A549 (cell line): ENCODE measurements at regions not wholly inside any gene's neighbourhood (a gene's known extent, or its start where the extent isn't known, plus 50 kb on each side); places are given as distances from the start of the nearest gene placed in this dataset.

Experiments used
- BHLHE40 ChIP-seq: IDR thresholded peaks from 2 replicates; pipeline ENCODE4 v1.6.1; 2012; ENCODE audit warnings: low read depth, low read length, inconsistent platforms
- CHD4 ChIP-seq: fragments of 200-600 bp; sonication (generic); IDR thresholded peaks from 2 replicates; pipeline ENCODE4 v1.6.1; 2016; ENCODE audit warnings: antibody characterized with exemption, mild to moderate bottlenecking, borderline replicate concordance
- HDAC2 ChIP-seq: fragments of 200-600 bp; sonication (generic); IDR thresholded peaks from 2 replicates; pipeline ENCODE4 v1.6.1; 2016
- HOXB5 ChIP-seq: fragments of 250-450 bp; sonication (Bioruptor Pico); IDR thresholded peaks from 2 replicates; pipeline ENCODE4 v1.5.0; 2020; ENCODE audit warnings: mild to moderate bottlenecking, moderate library complexity
- KDM1A ChIP-seq: fragments of 200-600 bp; sonication (generic); IDR thresholded peaks from 2 replicates; pipeline ENCODE4 v1.6.1; 2016; ENCODE audit warnings: low read depth, mild to moderate bottlenecking
- PHF8 ChIP-seq: fragments of 200-600 bp; sonication (generic); IDR thresholded peaks from 2 replicates; pipeline ENCODE4 v1.6.1; 2016; ENCODE audit warnings: low read depth, mild to moderate bottlenecking, antibody characterized with exemption, moderate library complexity, borderline replicate concordance
- POLR2A ChIP-seq: IDR thresholded peaks from 2 replicates; pipeline ENCODE4 v1.6.1; 2012; ENCODE audit warnings: mild to moderate bottlenecking, low read length
- RAD21 ChIP-seq, 2 experiments: fragments of >200 bp in 1 of 2; sonication (Bioruptor Twin) in 1 of 2; formaldehyde crosslinking in 1 of 2; IDR thresholded peaks in 1 of 2; conservative IDR thresholded peaks in 1 of 2; 2 replicates in 1 of 2; 3 replicates in 1 of 2; pipeline ENCODE4 v1.6.1; 2012 to 2018; ENCODE audit warnings: inconsistent platforms in 1 of 2
- SREBF2 ChIP-seq: fragments of 450-650 bp; IDR thresholded peaks from 2 replicates; pipeline ENCODE4 v1.6.1; 2014; ENCODE audit warnings: mild to moderate bottlenecking, moderate library complexity
- TP53 ChIP-seq: fragments of 250-450 bp; sonication (Bioruptor Pico); IDR thresholded peaks from 2 replicates; pipeline ENCODE4 v1.5.0; 2021; ENCODE audit warnings: mild to moderate bottlenecking, moderate library complexity
- TF ChIP-seq, protein P1 (sequence below): fragments of 200-600 bp; sonication (generic); IDR thresholded peaks from 2 replicates; pipeline ENCODE4 v1.6.1; 2016; ENCODE audit warnings: antibody characterized with exemption, mild to moderate bottlenecking, moderate library complexity
- TF ChIP-seq, protein P2 (sequence below): IDR thresholded peaks from 2 replicates; pipeline ENCODE4 v1.6.1; 2012
- TF ChIP-seq, protein P3 (sequence below): fragments of 450-650 bp; IDR thresholded peaks from 2 replicates; pipeline ENCODE4 v1.6.1; 2014; ENCODE audit warnings: antibody characterized with exemption
- TF ChIP-seq, protein P4 (sequence below): fragments of >200 bp; sonication (Bioruptor Twin); formaldehyde crosslinking; IDR thresholded peaks from 3 replicates; pipeline ENCODE4 v1.5.1; 2016

DNA sequence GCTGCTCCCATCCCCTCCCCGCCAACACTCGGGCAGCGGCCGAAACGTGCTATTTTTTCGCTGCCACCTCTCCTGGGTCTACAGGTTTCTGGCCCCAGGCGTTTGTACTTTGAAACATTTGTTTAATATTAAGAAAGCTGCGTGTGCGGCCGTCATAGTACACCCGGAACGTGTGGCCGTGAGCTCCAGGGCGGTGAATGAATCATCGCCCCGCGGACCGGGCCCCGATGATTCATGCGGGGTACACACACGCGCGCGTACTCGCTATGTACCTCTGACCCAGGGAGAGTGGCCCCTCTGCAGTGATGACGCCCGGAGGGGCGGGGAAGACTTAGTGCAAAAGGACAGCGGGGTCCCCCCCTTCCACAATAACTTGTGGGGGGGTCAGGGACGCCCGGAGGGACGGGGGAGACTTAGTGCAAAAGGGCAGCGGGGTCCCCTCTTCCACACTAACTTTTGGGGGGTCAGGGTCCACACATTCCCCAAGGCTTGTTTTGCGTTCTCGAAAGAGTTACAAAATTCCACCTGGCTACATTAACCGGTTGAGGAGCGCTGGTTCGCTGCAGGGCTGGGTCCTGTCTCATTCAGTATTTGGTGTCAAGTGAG lies 56.5 kb upstream of the PCGF5 start:
- TF ChIP-seq POLR2A (no peak), TP53 (CRISPR knock-in tag) (no peak), PHF8 (no peak), HDAC2 (no peak), SREBF2 (no peak), CHD4 (no peak), RAD21 (conservative IDR thresholded peaks at IDR 0.05 in 1 of 2, IDR thresholded peaks at IDR 0.05 in 1 of 2) (no peak; a peak in 1 of 5 replicates), BHLHE40 (no peak), HOXB5 (CRISPR knock-in tag) (no peak), KDM1A (no peak)
- TF ChIP-seq, protein P1, sequence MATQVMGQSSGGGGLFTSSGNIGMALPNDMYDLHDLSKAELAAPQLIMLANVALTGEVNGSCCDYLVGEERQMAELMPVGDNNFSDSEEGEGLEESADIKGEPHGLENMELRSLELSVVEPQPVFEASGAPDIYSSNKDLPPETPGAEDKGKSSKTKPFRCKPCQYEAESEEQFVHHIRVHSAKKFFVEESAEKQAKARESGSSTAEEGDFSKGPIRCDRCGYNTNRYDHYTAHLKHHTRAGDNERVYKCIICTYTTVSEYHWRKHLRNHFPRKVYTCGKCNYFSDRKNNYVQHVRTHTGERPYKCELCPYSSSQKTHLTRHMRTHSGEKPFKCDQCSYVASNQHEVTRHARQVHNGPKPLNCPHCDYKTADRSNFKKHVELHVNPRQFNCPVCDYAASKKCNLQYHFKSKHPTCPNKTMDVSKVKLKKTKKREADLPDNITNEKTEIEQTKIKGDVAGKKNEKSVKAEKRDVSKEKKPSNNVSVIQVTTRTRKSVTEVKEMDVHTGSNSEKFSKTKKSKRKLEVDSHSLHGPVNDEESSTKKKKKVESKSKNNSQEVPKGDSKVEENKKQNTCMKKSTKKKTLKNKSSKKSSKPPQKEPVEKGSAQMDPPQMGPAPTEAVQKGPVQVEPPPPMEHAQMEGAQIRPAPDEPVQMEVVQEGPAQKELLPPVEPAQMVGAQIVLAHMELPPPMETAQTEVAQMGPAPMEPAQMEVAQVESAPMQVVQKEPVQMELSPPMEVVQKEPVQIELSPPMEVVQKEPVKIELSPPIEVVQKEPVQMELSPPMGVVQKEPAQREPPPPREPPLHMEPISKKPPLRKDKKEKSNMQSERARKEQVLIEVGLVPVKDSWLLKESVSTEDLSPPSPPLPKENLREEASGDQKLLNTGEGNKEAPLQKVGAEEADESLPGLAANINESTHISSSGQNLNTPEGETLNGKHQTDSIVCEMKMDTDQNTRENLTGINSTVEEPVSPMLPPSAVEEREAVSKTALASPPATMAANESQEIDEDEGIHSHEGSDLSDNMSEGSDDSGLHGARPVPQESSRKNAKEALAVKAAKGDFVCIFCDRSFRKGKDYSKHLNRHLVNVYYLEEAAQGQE: no peak
- TF ChIP-seq, protein P2, sequence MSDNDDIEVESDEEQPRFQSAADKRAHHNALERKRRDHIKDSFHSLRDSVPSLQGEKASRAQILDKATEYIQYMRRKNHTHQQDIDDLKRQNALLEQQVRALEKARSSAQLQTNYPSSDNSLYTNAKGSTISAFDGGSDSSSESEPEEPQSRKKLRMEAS: peak; percentile 55
- TF ChIP-seq, protein P3, sequence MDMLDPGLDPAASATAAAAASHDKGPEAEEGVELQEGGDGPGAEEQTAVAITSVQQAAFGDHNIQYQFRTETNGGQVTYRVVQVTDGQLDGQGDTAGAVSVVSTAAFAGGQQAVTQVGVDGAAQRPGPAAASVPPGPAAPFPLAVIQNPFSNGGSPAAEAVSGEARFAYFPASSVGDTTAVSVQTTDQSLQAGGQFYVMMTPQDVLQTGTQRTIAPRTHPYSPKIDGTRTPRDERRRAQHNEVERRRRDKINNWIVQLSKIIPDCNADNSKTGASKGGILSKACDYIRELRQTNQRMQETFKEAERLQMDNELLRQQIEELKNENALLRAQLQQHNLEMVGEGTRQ: no peak
- TF ChIP-seq, protein P4, sequence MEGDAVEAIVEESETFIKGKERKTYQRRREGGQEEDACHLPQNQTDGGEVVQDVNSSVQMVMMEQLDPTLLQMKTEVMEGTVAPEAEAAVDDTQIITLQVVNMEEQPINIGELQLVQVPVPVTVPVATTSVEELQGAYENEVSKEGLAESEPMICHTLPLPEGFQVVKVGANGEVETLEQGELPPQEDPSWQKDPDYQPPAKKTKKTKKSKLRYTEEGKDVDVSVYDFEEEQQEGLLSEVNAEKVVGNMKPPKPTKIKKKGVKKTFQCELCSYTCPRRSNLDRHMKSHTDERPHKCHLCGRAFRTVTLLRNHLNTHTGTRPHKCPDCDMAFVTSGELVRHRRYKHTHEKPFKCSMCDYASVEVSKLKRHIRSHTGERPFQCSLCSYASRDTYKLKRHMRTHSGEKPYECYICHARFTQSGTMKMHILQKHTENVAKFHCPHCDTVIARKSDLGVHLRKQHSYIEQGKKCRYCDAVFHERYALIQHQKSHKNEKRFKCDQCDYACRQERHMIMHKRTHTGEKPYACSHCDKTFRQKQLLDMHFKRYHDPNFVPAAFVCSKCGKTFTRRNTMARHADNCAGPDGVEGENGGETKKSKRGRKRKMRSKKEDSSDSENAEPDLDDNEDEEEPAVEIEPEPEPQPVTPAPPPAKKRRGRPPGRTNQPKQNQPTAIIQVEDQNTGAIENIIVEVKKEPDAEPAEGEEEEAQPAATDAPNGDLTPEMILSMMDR: no peak
